Adrenal gland (tissue), 9 donors: ENCODE measurements at regions not wholly inside any gene's neighbourhood (a gene's known extent, or its start where the extent isn't known, plus 50 kb on each side); places are given as distances from the start of the nearest gene placed in this dataset.
"Not testable (repeated sequence)": the region's sequence is repeated elsewhere in the genome, so short reads cannot be mapped to it uniquely, and the experiment has no call there.

Experiments
- DNase-seq, 7 donors: peaks; one replicate each; pipeline ENCODE4 v3.0.0-alpha.2; 2019 to 2020
- H3K27ac ChIP-seq, 5 donors: fragments of 200-600 bp; sonication (generic) in 4 of 5; 1 replicate in 3 of 5; 2 replicates in 2 of 5; pipeline versions ENCODE4 v1.5.1 to v1.8.0; 2016 to 2020; ENCODE audit warnings: mild to moderate bottlenecking in 1 of 5
- H3K27me3 ChIP-seq: fragments of 200-600 bp; 2 replicates; pipeline ENCODE4 v1.8.0; 2021
- H3K36me3 ChIP-seq, 2 donors: fragments of 200-600 bp; replicated peaks in 1 of 2; 1 replicate in 1 of 2; 2 replicates in 1 of 2; pipeline versions ENCODE4 v1.5.1 to v1.8.0; 2018 to 2022
- H3K4me1 ChIP-seq, 2 donors: fragments of 200-600 bp; replicated peaks in 1 of 2; 1 replicate in 1 of 2; 2 replicates in 1 of 2; pipeline versions ENCODE4 v1.5.1 to v1.8.0; 2018 to 2021
- H3K4me3 ChIP-seq, 4 donors: fragments of 200-600 bp; sonication (generic) in 3 of 4; one replicate each; pipeline ENCODE4 v1.5.1; 2016 to 2018
- H3K9me3 ChIP-seq, 3 donors: fragments of 200-600 bp; sonication (generic) in 1 of 3; replicated peaks in 1 of 3; 1 replicate in 2 of 3; 2 replicates in 1 of 3; pipeline versions ENCODE4 v1.5.1 to v1.8.0; 2016 to 2021
- CTCF ChIP-seq, 6 experiments: fragments of 450-650 bp in 4 of 6; fragments of 200-600 bp in 2 of 6; sonication (generic) in 1 of 6; IDR thresholded peaks; 1 replicate in 5 of 6; 2 replicates in 1 of 6; pipeline versions ENCODE4 v1.5.1 to v1.8.0; 2016 to 2021; ENCODE audit warnings: antibody characterized with exemption in 6 of 6, mild to moderate bottlenecking in 2 of 6, moderate library complexity in 1 of 6
- POLR2A ChIP-seq, 2 donors: fragments of 450-650 bp; IDR thresholded peaks; one replicate each; pipeline ENCODE4 v1.6.1; 2017; ENCODE audit warnings: antibody characterized with exemption in 2 of 2, mild to moderate bottlenecking in 2 of 2, moderate library complexity in 1 of 2
- WGBS, 4 donors: extraction: QIAGEN DNeasy Blood & Tissue Kit in 2 of 4; methylation state at CpG; one replicate each; pipeline versions ENCODE4 v1.1.5 to v1.1.7; 2013 to 2017; 5-methylcytosine and 5-hydroxymethylcytosine counted together
- intact Hi-C, 2 donors: fragments of 100-400 bp; cut with DNase I; formaldehyde crosslinking; loops; one replicate each; pipeline versions ENCODE4 v1.14.1 to v1.15.0; 2022 to 2023
- donor health status: healthy with polysubstance abuse.
- donor health status: Bipolar disorder and iron deficiency.
- donor health status: DM: yes; HTN: yes; CAD: no.
- donor health status: DM: no; HTN: no; CAD: no.
- donor health status: DM: no; HTN: no; CAD: no.

GRCh38 chr19:31535691-31536460 is 186.6 kb upstream of the TSHZ3 start:
- DNase-seq: no peak
- intact Hi-C loops: no loop called here
- 73 to 89% (median 81%) methylated on average over 8 of the region's 8 CpGs for WGBS, 4 donors
- no peak overlapping the region for H3K4me3 ChIP-seq
- no peak overlapping the region for H3K27ac ChIP-seq
- TF ChIP-seq CTCF (IDR thresholded peaks at IDR 0.05): no peak
- no peak for TF ChIP-seq POLR2A (IDR thresholded peaks at IDR 0.05)
- no peaks in the 10 kb centered on the region for H3K36me3 ChIP-seq
- H3K9me3 ChIP-seq: no peaks in the 10 kb centered on the region
- no peaks in the 10 kb centered on the region for H3K4me1 ChIP-seq
- H3K27me3 ChIP-seq: no peaks in the 10 kb centered on the region

GRCh38 chr19:31537136-31537535 is 187.9 kb upstream of the TSHZ3 start:
- H3K36me3 ChIP-seq: no peaks in the 10 kb centered on the region
- H3K4me3 ChIP-seq: no peak overlapping the region
- 89 to 100% (median 90%) methylated on average over 3 of the region's 3 CpGs for WGBS, 4 donors
- H3K27me3 ChIP-seq: no peaks in the 10 kb centered on the region
- no peak for DNase-seq
- TF ChIP-seq CTCF (IDR thresholded peaks at IDR 0.05) (no peak), POLR2A (IDR thresholded peaks at IDR 0.05) (no peak)
- intact Hi-C loops: no loop called here
- H3K9me3 ChIP-seq: no peaks in the 10 kb centered on the region
- no peak overlapping the region for H3K27ac ChIP-seq
- no peaks in the 10 kb centered on the region for H3K4me1 ChIP-seq

- H3K4me1 ChIP-seq, H3K27me3 ChIP-seq, H3K9me3 ChIP-seq, H3K27ac ChIP-seq, DNase-seq, intact Hi-C loops, H3K36me3 ChIP-seq, H3K4me3 ChIP-seq: not testable (repeated sequence)
- 68 to 77% (median 71%) methylated on average over 5 of the region's 5 CpGs for WGBS, 4 donors
Observed at GRCh38 chr19:31537902-31538301, 188.7 kb upstream of the TSHZ3 start.

- Histone ChIP-seq H3K27me3 (no peaks in the 10 kb centered on the region), H3K27ac (no peak overlapping the region), H3K36me3 (no peaks in the 10 kb centered on the region), H3K4me1 (no peaks in the 10 kb centered on the region), H3K4me3 (no peak overlapping the region), H3K9me3 (no peaks in the 10 kb centered on the region)
- TF ChIP-seq CTCF (IDR thresholded peaks at IDR 0.05): no peak
- no peak for TF ChIP-seq POLR2A (IDR thresholded peaks at IDR 0.05)
- intact Hi-C loops: no loop called here
- WGBS, 4 donors: 81 to 95% (median 85%) methylated on average over 5 of the region's 5 CpGs
- no peak for DNase-seq
Observed at GRCh38 chr19:31538879-31539278, 189.6 kb upstream of the TSHZ3 start.

GRCh38 chr19:31539386-31539785 is 190.2 kb upstream of the TSHZ3 start:
- WGBS, 4 donors: 81 to 83% (median 82%) methylated on average over 6 of the region's 6 CpGs

More at GRCh38 chr19:31539386-31539785, 190.2 kb upstream of the TSHZ3 start:
- Histone ChIP-seq H3K4me1 (no peaks in the 10 kb centered on the region), H3K36me3 (no peaks in the 10 kb centered on the region), H3K4me3 (no peak overlapping the region), H3K27me3 (no peaks in the 10 kb centered on the region), H3K27ac (no peak overlapping the region), H3K9me3 (no peaks in the 10 kb centered on the region)
- TF ChIP-seq CTCF (IDR thresholded peaks at IDR 0.05): no peak
- TF ChIP-seq POLR2A (IDR thresholded peaks at IDR 0.05): no peak
- intact Hi-C loops: no loop called here
- no peak for DNase-seq
